Body of pancreas (tissue), 4 donors: ENCODE measurements at regions not wholly inside any gene's neighbourhood (a gene's known extent, or its start where the extent isn't known, plus 50 kb on each side); places are given as distances from the start of the nearest gene placed in this dataset.

Source experiments
- ATAC-seq: fragments of 150-250 bp; one replicate; pipeline ENCODE4 v1.9.1; 2016
- DNase-seq, 4 donors: peaks; one replicate each; pipeline ENCODE4 v3.0.0-alpha.2; 2019
- H3K27ac ChIP-seq, 4 donors: fragments of 200-600 bp; sonication (generic); 1 replicate in 3 of 4; 2 replicates in 1 of 4; pipeline versions ENCODE4 v1.5.1 to v1.6.1; 2016 to 2019; ENCODE audit warnings: mild to moderate bottlenecking in 1 of 4, mixed read lengths in 1 of 4, moderate library complexity in 1 of 4
- H3K27me3 ChIP-seq, 2 donors: fragments of 200-600 bp; sonication (generic); one replicate each; pipeline ENCODE4 v1.6.0; 2016; ENCODE audit warnings: mild to moderate bottlenecking in 1 of 2
- H3K36me3 ChIP-seq, 2 donors: fragments of 200-600 bp; sonication (generic); replicated peaks in 1 of 2; 2 replicates each; pipeline ENCODE4 v1.5.1; 2016; ENCODE audit warnings: low read depth in 2 of 2; ENCODE audit not compliant: insufficient read depth in 1 of 2
- H3K4me1 ChIP-seq: fragments of 200-600 bp; sonication (generic); one replicate; pipeline ENCODE4 v1.6.0; 2016
- H3K4me3 ChIP-seq, 2 donors: fragments of 200-600 bp; sonication (generic); 1 replicate in 1 of 2; 2 replicates in 1 of 2; pipeline ENCODE4 v1.5.1; 2016 to 2019
- H3K9me3 ChIP-seq, 3 donors: fragments of 200-600 bp; sonication (generic); 1 replicate in 2 of 3; 2 replicates in 1 of 3; pipeline ENCODE4 v1.5.1; 2016
- CTCF ChIP-seq, 7 experiments: fragments of 450-650 bp in 4 of 7; fragments of 200-600 bp in 3 of 7; sonication (generic) in 3 of 7; IDR thresholded peaks; one replicate each; pipeline ENCODE4 v1.5.1; 2016 to 2019; ENCODE audit warnings: antibody characterized with exemption in 7 of 7
- POLR2A ChIP-seq, 3 donors: fragments of 450-650 bp; IDR thresholded peaks; one replicate each; pipeline ENCODE4 v1.6.1; 2016; ENCODE audit warnings: antibody characterized with exemption in 3 of 3, mild to moderate bottlenecking in 2 of 3
- WGBS, 2 donors: methylation state at CpG; one replicate each; pipeline ENCODE4 v1.1.5; 2017; 5-methylcytosine and 5-hydroxymethylcytosine counted together
- intact Hi-C: fragments of 100-400 bp; cut with DNase I; formaldehyde crosslinking; loops from one replicate; pipeline ENCODE4 v1.15.1; 2023

GRCh38 chr6:164296411-164296810, 881.9 kb downstream of the QKI start:
- intact Hi-C loops = no loop called here
- H3K27ac ChIP-seq = no peak overlapping the region
- peaks cover 0 to 4% (median 0%) of the 10 kb centered on the region in 3 donors for H3K9me3 ChIP-seq
- H3K4me1 ChIP-seq = no peaks in the 10 kb centered on the region
- H3K27me3 ChIP-seq = no peaks in the 10 kb centered on the region
- WGBS, 2 donors = 68 to 79% methylated on average over 4 of the region's 4 CpGs
- DNase-seq = no peak
- H3K36me3 ChIP-seq = no peaks in the 10 kb centered on the region
- H3K4me3 ChIP-seq = no peak overlapping the region
- no peak for TF ChIP-seq CTCF (IDR thresholded peaks at IDR 0.05)
- TF ChIP-seq POLR2A (IDR thresholded peaks at IDR 0.05) = no peak
- no peak for ATAC-seq

GRCh38 chr6:164294047-164294784, 879.7 kb downstream of the QKI start:
- WGBS, 2 donors = 45 to 48% methylated on average over 9 of the region's 9 CpGs

GRCh38 chr6:164291224-164291623, 876.7 kb downstream of the QKI start:
- TF ChIP-seq CTCF (IDR thresholded peaks at IDR 0.05) = no peak
- TF ChIP-seq POLR2A (IDR thresholded peaks at IDR 0.05) = no peak

More at GRCh38 chr6:164294047-164294784, 879.7 kb downstream of the QKI start:
- H3K27me3 ChIP-seq = no peaks in the 10 kb centered on the region
- DNase-seq = no peak
- ATAC-seq = no peak
- intact Hi-C loops = no loop called here
- no peaks in the 10 kb centered on the region for H3K4me1 ChIP-seq
- TF ChIP-seq CTCF (IDR thresholded peaks at IDR 0.05) (no peak), POLR2A (IDR thresholded peaks at IDR 0.05) (no peak)
- peaks cover 0 to 6% (median 0%) of the 10 kb centered on the region in 3 donors for H3K9me3 ChIP-seq
- H3K4me3 ChIP-seq = no peak overlapping the region
- H3K36me3 ChIP-seq = no peaks in the 10 kb centered on the region
- H3K27ac ChIP-seq = no peak overlapping the region

GRCh38 chr6:164290101-164290500, 875.6 kb downstream of the QKI start:
- Histone ChIP-seq H3K4me1 (no peaks in the 10 kb centered on the region), H3K36me3 (no peaks in the 10 kb centered on the region), H3K27ac (no peak overlapping the region), H3K27me3 (no peaks in the 10 kb centered on the region), H3K4me3 (no peak overlapping the region), H3K9me3 (peaks cover 0 to 6% (median 0%) of the 10 kb centered on the region in 3 donors)
- TF ChIP-seq CTCF (IDR thresholded peaks at IDR 0.05) (no peak), POLR2A (IDR thresholded peaks at IDR 0.05) (no peak)
- DNase-seq = no peak
- ATAC-seq = no peak
- intact Hi-C loops = no loop called here
- 63 to 67% methylated on average over 3 of the region's 3 CpGs for WGBS, 2 donors

More at GRCh38 chr6:164291224-164291623, 876.7 kb downstream of the QKI start:
- Histone ChIP-seq H3K27me3 (no peaks in the 10 kb centered on the region), H3K4me3 (no peak overlapping the region), H3K4me1 (no peaks in the 10 kb centered on the region), H3K27ac (no peak overlapping the region), H3K36me3 (no peaks in the 10 kb centered on the region), H3K9me3 (peaks cover 0 to 6% (median 0%) of the 10 kb centered on the region in 3 donors)
- intact Hi-C loops = no loop called here
- ATAC-seq (no peak), DNase-seq (no peak)

GRCh38 chr6:164286011-164286410, 871.5 kb downstream of the QKI start:
- TF ChIP-seq CTCF (IDR thresholded peaks at IDR 0.05) (no peak), POLR2A (IDR thresholded peaks at IDR 0.05) (no peak)
- no peaks in the 10 kb centered on the region for H3K9me3 ChIP-seq
- H3K4me1 ChIP-seq = no peaks in the 10 kb centered on the region
- 32 to 34% methylated on average over 3 of the region's 3 CpGs for WGBS, 2 donors
- no peak overlapping the region for H3K4me3 ChIP-seq
- ATAC-seq (no peak), DNase-seq (no peak)
- intact Hi-C loops = no loop called here
- no peaks in the 10 kb centered on the region for H3K27me3 ChIP-seq
- no peak overlapping the region for H3K27ac ChIP-seq
- no peaks in the 10 kb centered on the region for H3K36me3 ChIP-seq
